Osteocyte (in vitro differentiated cells): ENCODE measurements at regions not wholly inside any gene's neighbourhood (a gene's known extent, or its start where the extent isn't known, plus 50 kb on each side); places are given as distances from the start of the nearest gene placed in this dataset.

Source experiments
- DNase-seq: peaks from one replicate; pipeline ENCODE4 v3.0.0; 2021; ENCODE audit warnings: mixed read lengths; ENCODE audit not compliant: unreplicated experiment; ENCODE audit errors: extremely low spot score
- H3K27ac Mint-ChIP-seq: one replicate; pipeline ENCODE4 v1.8.0; 2021; ENCODE audit warnings: mild to moderate bottlenecking, mixed read lengths; ENCODE audit not compliant: unreplicated experiment
- H3K27me3 Mint-ChIP-seq: one replicate; pipeline ENCODE4 v1.8.0; 2021; ENCODE audit warnings: mixed read lengths; ENCODE audit not compliant: unreplicated experiment
- H3K36me3 Mint-ChIP-seq: one replicate; pipeline ENCODE4 v1.8.0; 2021; ENCODE audit warnings: mixed read lengths; ENCODE audit not compliant: unreplicated experiment
- H3K4me1 Mint-ChIP-seq: one replicate; pipeline ENCODE4 v1.8.0; 2021; ENCODE audit warnings: mixed read lengths; ENCODE audit not compliant: unreplicated experiment
- H3K4me3 Mint-ChIP-seq: one replicate; pipeline ENCODE4 v1.8.0; 2021; ENCODE audit warnings: mild to moderate bottlenecking, moderate library complexity, mixed read lengths; ENCODE audit not compliant: unreplicated experiment
- H3K9me3 Mint-ChIP-seq: one replicate; pipeline ENCODE4 v1.8.0; 2021; ENCODE audit warnings: mixed read lengths; ENCODE audit not compliant: unreplicated experiment
- TF ChIP-seq, protein P1 (sequence below): fragments of 200-600 bp; sonication (generic); IDR thresholded peaks from 2 replicates; pipeline ENCODE4 v1.5.0; 2021; ENCODE audit warnings: antibody characterized with exemption, mild to moderate bottlenecking, moderate library complexity

GRCh38 chr4:156442912-156443311 lies 489.2 kb upstream of the CTSO start:
- Mint-ChIP-seq H3K27me3 (no peaks in the 10 kb centered on the region), H3K36me3 (no peaks in the 10 kb centered on the region), H3K4me3 (no peak overlapping the region), H3K9me3 (peaks cover 3% of the 10 kb centered on the region), H3K4me1 (peaks cover 2% of the 10 kb centered on the region), H3K27ac (no peak overlapping the region)
- TF ChIP-seq, protein P1, sequence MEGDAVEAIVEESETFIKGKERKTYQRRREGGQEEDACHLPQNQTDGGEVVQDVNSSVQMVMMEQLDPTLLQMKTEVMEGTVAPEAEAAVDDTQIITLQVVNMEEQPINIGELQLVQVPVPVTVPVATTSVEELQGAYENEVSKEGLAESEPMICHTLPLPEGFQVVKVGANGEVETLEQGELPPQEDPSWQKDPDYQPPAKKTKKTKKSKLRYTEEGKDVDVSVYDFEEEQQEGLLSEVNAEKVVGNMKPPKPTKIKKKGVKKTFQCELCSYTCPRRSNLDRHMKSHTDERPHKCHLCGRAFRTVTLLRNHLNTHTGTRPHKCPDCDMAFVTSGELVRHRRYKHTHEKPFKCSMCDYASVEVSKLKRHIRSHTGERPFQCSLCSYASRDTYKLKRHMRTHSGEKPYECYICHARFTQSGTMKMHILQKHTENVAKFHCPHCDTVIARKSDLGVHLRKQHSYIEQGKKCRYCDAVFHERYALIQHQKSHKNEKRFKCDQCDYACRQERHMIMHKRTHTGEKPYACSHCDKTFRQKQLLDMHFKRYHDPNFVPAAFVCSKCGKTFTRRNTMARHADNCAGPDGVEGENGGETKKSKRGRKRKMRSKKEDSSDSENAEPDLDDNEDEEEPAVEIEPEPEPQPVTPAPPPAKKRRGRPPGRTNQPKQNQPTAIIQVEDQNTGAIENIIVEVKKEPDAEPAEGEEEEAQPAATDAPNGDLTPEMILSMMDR, result no peak
- no peak for DNase-seq

GRCh38 chr4:156439576-156440200 lies 486.0 kb upstream of the CTSO start:
- H3K4me1 Mint-ChIP-seq, result peaks cover 4% of the 10 kb centered on the region
- no peak overlapping the region for H3K27ac Mint-ChIP-seq
- H3K9me3 Mint-ChIP-seq, result peaks cover 3% of the 10 kb centered on the region
- no peaks in the 10 kb centered on the region for H3K27me3 Mint-ChIP-seq
- TF ChIP-seq, protein P1, result no peak
- H3K36me3 Mint-ChIP-seq, result no peaks in the 10 kb centered on the region
- no peak for DNase-seq
- H3K4me3 Mint-ChIP-seq, result no peak overlapping the region

GRCh38 chr4:156437666-156438065 lies 484.0 kb upstream of the CTSO start:
- Mint-ChIP-seq H3K36me3 (no peaks in the 10 kb centered on the region), H3K4me3 (no peak overlapping the region), H3K4me1 (peaks cover 4% of the 10 kb centered on the region), H3K9me3 (no peaks in the 10 kb centered on the region), H3K27me3 (no peaks in the 10 kb centered on the region), H3K27ac (no peak overlapping the region)
- no peak for DNase-seq
- TF ChIP-seq, protein P1, result no peak

DNA sequence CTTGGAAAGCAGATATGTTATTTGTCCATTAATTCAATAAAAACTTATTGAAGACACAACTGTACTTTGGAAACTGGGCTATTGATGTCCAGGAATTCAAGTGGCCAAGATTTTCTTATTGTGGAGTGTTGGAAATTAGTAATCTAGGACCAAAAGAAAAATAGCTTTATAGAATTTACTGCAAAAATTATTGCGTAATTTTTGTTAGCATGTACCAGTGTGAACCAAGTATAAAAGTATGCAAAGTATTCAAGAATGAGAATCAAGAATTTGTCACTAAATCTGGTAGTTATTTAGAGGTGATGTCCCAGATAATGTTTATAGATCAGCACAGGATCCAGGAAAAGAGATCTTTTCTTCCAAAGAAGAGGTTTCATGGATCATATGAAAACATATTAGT lies 468.9 kb upstream of the CTSO start:
- Mint-ChIP-seq H3K4me3 (no peak overlapping the region), H3K27me3 (no peaks in the 10 kb centered on the region), H3K9me3 (peaks cover 8% of the 10 kb centered on the region), H3K27ac (no peak overlapping the region), H3K36me3 (no peaks in the 10 kb centered on the region), H3K4me1 (peaks cover 35% of the 10 kb centered on the region)
- TF ChIP-seq, protein P1, result no peak
- no peak for DNase-seq

DNA sequence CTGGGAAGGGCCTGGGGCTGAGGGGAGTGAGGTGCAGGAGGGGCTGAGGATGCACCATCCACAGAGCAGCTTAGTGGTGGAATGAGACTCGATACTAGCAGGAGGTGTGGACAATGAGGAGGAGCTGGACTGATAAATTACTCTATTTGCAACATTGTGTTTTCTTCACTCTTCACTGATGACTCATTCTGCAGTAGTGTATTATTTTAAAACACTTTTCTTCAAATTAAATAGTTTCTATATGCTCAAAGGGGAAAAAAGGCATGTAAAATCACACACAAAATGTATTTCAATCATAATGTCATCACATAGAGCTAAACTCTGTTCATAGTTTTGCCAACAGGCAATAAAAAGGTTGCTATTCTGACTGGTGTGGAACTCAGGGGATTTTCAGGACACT lies 467.0 kb upstream of the CTSO start:
- no peak overlapping the region for H3K4me3 Mint-ChIP-seq
- TF ChIP-seq, protein P1, result no peak
- peaks cover 35% of the 10 kb centered on the region for H3K4me1 Mint-ChIP-seq
- H3K27me3 Mint-ChIP-seq, result no peaks in the 10 kb centered on the region
- no peaks in the 10 kb centered on the region for H3K36me3 Mint-ChIP-seq
- no peaks in the 10 kb centered on the region for H3K9me3 Mint-ChIP-seq
- H3K27ac Mint-ChIP-seq, result no peak overlapping the region
- DNase-seq, result no peak
